ENCODE measurements at regions not wholly inside any gene's neighbourhood (a gene's known extent, or its start where the extent isn't known, plus 50 kb on each side); places are given as distances from the start of the nearest gene placed in this dataset.
"Not testable (repeated sequence)": the region's sequence is repeated elsewhere in the genome, so short reads cannot be mapped to it uniquely, and the experiment has no call there.

- TF ChIP-seq CTCF (IDR thresholded peaks at IDR 0.05; ENCODE audit: insufficient read depth, low read depth, low read length), result no peak
- DNase-seq (ENCODE audit: low read depth), result no peak
- POLR2A ChIA-PET, result no interaction called here
- H3K27me3 ChIP-seq (ENCODE audit: control insufficient read depth, insufficient read depth, low read length), result no peaks in the 10 kb centered on the region
- CTCF ChIA-PET, result interaction anchor here (2.1 kb wide), 1 partner anchor 25 kb away, joined by 5 read pairs; no protein-coding TSS in a partner anchor
- no peaks in the 10 kb centered on the region for H3K36me3 ChIP-seq (ENCODE audit: control insufficient read depth, insufficient read depth, low read length)
- no peak overlapping the region for H3K4me3 ChIP-seq (ENCODE audit: low read depth, low read length)
These were observed 441.0 kb upstream of the ERCC4 start for GRCh38 chr16:13478991-13479390.

DNA sequence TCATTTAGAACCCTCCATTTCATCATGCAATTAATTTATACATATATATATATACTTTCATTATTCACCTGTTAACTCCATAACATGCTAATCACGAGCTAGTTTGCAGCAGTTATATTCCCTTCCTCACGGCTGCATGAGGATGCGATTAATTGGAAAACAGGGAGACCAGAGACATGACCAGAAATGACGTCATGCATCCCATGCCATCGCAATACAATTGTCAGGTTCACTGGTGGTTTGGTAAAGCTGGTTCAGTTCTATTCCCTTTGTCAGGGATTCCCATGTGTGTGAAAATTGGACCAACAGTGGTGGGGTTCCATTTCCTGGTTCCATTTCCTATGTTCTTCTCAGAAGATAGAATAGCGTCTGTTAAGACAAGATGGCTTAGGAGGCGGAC is 440.4 kb upstream of the ERCC4 start:
- H3K36me3 ChIP-seq (ENCODE audit: control insufficient read depth, insufficient read depth, low read length), result no peaks in the 10 kb centered on the region
- ChIA-PET CTCF (interaction anchor here (2.1 kb wide), 1 partner anchor 26 kb away, joined by 5 read pairs; no protein-coding TSS in a partner anchor), POLR2A (no interaction called here)
- H3K4me3 ChIP-seq (ENCODE audit: low read depth, low read length), result no peak overlapping the region
- H3K27me3 ChIP-seq (ENCODE audit: control insufficient read depth, insufficient read depth, low read length), result no peaks in the 10 kb centered on the region
- no peak for DNase-seq (ENCODE audit: low read depth)
- TF ChIP-seq CTCF (IDR thresholded peaks at IDR 0.05; ENCODE audit: insufficient read depth, low read depth, low read length), result no peak

GRCh38 chr16:13480801-13481200 is 439.2 kb upstream of the ERCC4 start:
- Histone ChIP-seq H3K27me3 (ENCODE audit: control insufficient read depth, insufficient read depth, low read length) (no peaks in the 10 kb centered on the region), H3K4me3 (ENCODE audit: low read depth, low read length) (no peak overlapping the region), H3K36me3 (ENCODE audit: control insufficient read depth, insufficient read depth, low read length) (no peaks in the 10 kb centered on the region)
- POLR2A ChIA-PET, result no interaction called here
- CTCF ChIA-PET, result no interaction called here
- no peak for DNase-seq (ENCODE audit: low read depth)
- TF ChIP-seq CTCF (IDR thresholded peaks at IDR 0.05; ENCODE audit: insufficient read depth, low read depth, low read length), result no peak

GRCh38 chr16:13483121-13483520 is 436.8 kb upstream of the ERCC4 start:
- H3K36me3 ChIP-seq (ENCODE audit: control insufficient read depth, insufficient read depth, low read length), result no peaks in the 10 kb centered on the region
- no peaks in the 10 kb centered on the region for H3K27me3 ChIP-seq (ENCODE audit: control insufficient read depth, insufficient read depth, low read length)
- CTCF ChIA-PET, result no interaction called here
- POLR2A ChIA-PET, result no interaction called here
- DNase-seq (ENCODE audit: low read depth), result no peak
- no peak for TF ChIP-seq CTCF (IDR thresholded peaks at IDR 0.05; ENCODE audit: insufficient read depth, low read depth, low read length)
- no peak overlapping the region for H3K4me3 ChIP-seq (ENCODE audit: low read depth, low read length)

DNA sequence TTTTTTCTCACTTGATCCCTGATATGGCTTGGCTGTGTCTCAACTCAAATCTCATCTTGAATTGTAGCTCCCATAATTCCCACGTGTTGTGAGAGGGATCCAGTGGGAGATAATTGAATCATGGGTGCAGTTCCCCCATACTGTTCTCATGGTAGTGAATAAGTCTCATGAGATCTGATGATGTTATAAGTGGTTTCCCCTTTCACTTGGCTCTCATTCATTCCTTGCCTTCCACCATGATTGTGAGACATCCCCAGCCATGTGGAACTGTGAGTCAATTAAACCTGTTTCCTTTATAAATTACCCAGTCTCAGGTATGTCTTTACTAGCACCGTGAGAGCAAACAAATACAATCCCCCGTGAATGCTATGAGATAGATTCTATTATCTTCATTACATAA is 430.5 kb upstream of the ERCC4 start:
- DNase-seq (ENCODE audit: low read depth), result not testable (repeated sequence)

DNA sequence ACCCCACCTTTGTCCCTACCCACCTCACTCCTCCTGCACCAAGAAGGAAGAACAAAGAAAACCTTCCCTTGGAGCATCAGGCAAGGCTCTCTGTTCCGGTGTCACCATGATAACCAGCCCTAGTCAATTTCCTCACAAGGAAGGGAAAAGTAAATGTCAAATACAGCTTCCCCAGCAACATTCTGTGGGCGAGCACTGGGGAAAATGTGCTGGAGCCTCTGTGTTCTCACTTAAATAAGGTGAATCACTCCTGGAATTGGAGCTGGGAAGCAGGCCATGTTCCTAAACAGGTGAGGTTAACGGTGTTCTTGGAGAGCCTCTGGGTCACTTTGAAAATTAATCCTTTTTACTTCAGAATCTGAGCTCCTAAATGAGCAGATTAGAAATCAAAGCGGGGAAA is 427.9 kb upstream of the ERCC4 start:
- CTCF ChIA-PET, result interaction anchor here (1.1 kb wide), 1 partner anchor 38 kb away, joined by 3 read pairs; no protein-coding TSS in a partner anchor
- no peak for DNase-seq (ENCODE audit: low read depth)
- TF ChIP-seq CTCF (IDR thresholded peaks at IDR 0.05; ENCODE audit: insufficient read depth, low read depth, low read length), result no peak
- H3K27me3 ChIP-seq (ENCODE audit: control insufficient read depth, insufficient read depth, low read length), result no peaks in the 10 kb centered on the region
- POLR2A ChIA-PET, result no interaction called here
- H3K36me3 ChIP-seq (ENCODE audit: control insufficient read depth, insufficient read depth, low read length), result no peaks in the 10 kb centered on the region
- H3K4me3 ChIP-seq (ENCODE audit: low read depth, low read length), result no peak overlapping the region

More for the DNA sequence above, 430.5 kb upstream of the ERCC4 start:
- CTCF ChIA-PET; H3K36me3 ChIP-seq (ENCODE audit: control insufficient read depth, insufficient read depth, low read length); H3K4me3 ChIP-seq (ENCODE audit: low read depth, low read length); H3K27me3 ChIP-seq (ENCODE audit: control insufficient read depth, insufficient read depth, low read length); POLR2A ChIA-PET: not testable (repeated sequence)
